ENCODE measurements at regions not wholly inside any gene's neighbourhood (a gene's known extent, or its start where the extent isn't known, plus 50 kb on each side); places are given as distances from the start of the nearest gene placed in this dataset.
A peak's percentile ranks its signal among the peaks of the same experiment; 100 is the strongest.

DNA sequence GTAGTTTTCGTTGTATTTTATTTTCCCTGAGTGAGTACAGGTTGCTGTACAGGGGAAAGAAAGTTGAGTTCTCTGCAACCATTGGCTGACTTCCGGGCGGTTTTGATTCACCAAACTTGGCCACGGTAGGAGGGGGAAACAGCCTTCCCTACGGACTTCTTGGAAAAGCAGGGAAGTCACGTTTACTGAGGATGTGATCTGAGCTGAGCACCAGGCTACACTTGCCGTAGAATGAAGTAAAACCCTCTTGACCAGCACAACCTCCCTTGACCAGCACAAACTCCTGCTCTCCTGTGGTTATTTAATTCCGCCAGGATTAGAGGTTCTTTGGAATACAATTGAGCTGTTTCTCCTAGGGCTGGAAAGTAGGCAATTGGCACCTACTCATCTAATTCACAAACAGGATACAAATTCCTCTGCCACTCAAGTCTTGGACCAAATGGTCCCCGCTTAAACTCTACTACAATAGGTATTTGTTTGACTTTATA, 242.0 kb upstream of the RBFOX1 start:
- TF ChIP-seq, protein P1, sequence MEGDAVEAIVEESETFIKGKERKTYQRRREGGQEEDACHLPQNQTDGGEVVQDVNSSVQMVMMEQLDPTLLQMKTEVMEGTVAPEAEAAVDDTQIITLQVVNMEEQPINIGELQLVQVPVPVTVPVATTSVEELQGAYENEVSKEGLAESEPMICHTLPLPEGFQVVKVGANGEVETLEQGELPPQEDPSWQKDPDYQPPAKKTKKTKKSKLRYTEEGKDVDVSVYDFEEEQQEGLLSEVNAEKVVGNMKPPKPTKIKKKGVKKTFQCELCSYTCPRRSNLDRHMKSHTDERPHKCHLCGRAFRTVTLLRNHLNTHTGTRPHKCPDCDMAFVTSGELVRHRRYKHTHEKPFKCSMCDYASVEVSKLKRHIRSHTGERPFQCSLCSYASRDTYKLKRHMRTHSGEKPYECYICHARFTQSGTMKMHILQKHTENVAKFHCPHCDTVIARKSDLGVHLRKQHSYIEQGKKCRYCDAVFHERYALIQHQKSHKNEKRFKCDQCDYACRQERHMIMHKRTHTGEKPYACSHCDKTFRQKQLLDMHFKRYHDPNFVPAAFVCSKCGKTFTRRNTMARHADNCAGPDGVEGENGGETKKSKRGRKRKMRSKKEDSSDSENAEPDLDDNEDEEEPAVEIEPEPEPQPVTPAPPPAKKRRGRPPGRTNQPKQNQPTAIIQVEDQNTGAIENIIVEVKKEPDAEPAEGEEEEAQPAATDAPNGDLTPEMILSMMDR (IDR thresholded peaks at IDR 0.05; ENCODE audit: unreplicated experiment in 3 of 3) = no peak
- peaks cover 22% of the 10 kb centered on the region for H3K27me3 Mint-ChIP-seq (ENCODE audit: low read depth)
- no peak overlapping the region for H3K4me3 Mint-ChIP-seq
- no peaks in the 10 kb centered on the region for H3K9me3 Mint-ChIP-seq
- peaks cover 31% of the 10 kb centered on the region for H3K4me1 Mint-ChIP-seq
- H3K36me3 Mint-ChIP-seq (ENCODE audit: low read depth) = no peaks in the 10 kb centered on the region
- no peak overlapping the region for H3K27ac Mint-ChIP-seq

GRCh38 chr16:7089751-7090150, 242.9 kb upstream of the RBFOX1 start:
- H3K4me1 Mint-ChIP-seq = peaks cover 31% of the 10 kb centered on the region
- H3K9me3 Mint-ChIP-seq = no peaks in the 10 kb centered on the region
- TF ChIP-seq, protein P1 (IDR thresholded peaks at IDR 0.05; ENCODE audit: unreplicated experiment in 3 of 3) = no peak
- H3K27ac Mint-ChIP-seq = no peak overlapping the region
- no peaks in the 10 kb centered on the region for H3K36me3 Mint-ChIP-seq (ENCODE audit: low read depth)
- H3K27me3 Mint-ChIP-seq (ENCODE audit: low read depth) = peaks cover 22% of the 10 kb centered on the region
- H3K4me3 Mint-ChIP-seq = no peak overlapping the region

DNA sequence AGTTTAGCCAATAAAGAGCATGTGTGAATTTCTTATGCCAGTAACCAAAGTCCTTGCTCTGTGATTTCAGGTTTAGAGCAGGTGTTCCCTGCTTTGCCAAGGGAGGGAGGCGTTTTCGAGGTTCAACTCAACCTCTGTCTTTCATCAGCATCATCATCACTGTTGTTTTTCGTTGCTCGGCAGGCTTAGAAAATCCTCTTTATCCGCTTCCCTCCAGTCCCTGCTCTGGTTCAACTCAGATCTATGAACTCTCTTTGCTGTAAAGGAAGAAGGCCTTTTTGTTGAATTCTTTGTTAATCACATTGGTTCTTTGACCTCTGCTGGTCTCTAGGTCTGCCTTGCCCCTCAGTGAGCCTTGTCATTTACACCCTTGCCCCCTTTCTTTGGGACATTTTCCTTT, 243.9 kb upstream of the RBFOX1 start:
- H3K4me1 Mint-ChIP-seq = peaks cover 31% of the 10 kb centered on the region
- peak overlapping the region in 2 of 3 experiments; percentile 11 to 36 for H3K4me3 Mint-ChIP-seq
- H3K36me3 Mint-ChIP-seq (ENCODE audit: low read depth) = no peaks in the 10 kb centered on the region
- no peaks in the 10 kb centered on the region for H3K9me3 Mint-ChIP-seq
- TF ChIP-seq, protein P1 (IDR thresholded peaks at IDR 0.05; ENCODE audit: unreplicated experiment in 3 of 3) = no peak
- peaks cover 22% of the 10 kb centered on the region for H3K27me3 Mint-ChIP-seq (ENCODE audit: low read depth)
- H3K27ac Mint-ChIP-seq = no peak overlapping the region

DNA sequence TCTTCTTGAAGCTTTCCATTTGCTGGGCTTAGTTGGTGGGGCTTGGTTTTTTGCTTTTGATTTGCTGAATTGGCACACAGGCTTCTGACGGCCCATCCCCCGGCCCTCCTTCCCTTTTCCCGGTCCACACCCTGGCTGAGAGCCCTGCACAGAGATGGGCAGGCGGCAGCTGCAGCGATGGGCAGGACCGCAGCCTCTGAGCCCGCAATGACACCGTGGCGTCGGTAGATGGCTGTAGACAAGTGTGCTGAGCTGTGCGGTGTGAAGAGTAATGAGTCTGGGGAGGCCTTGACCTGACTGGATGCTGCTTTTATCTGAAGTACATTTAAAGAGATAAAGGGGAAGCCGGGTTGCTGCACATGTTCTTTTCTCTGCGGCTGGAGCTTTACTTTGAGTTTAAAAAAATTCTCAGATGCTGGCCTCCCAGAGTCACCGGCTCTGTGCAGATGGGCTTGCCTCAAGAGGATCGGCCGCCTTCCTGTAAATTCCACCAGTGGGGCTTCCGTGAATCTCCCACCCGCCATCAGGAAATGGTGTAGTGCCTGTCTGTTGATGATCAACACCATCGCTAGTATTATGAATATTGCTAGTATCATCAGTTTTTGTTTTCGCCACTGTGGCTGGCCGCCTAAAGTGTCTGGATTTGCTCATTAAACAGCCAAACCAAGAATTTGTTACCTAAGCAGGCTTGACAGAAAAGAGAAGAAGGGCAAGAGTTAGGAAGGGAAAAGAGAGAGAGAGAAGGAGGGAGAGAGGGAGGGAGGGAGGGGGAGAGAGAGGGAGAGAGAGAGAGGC, 245.6 kb upstream of the RBFOX1 start:
- TF ChIP-seq, protein P1 (IDR thresholded peaks at IDR 0.05; ENCODE audit: unreplicated experiment in 3 of 3) = peak; percentile 50 to 62 (median 61)
- Mint-ChIP-seq H3K4me1 (peaks cover 37% of the 10 kb centered on the region), H3K36me3 (ENCODE audit: low read depth) (no peaks in the 10 kb centered on the region), H3K9me3 (no peaks in the 10 kb centered on the region), H3K27ac (peak overlapping the region in 2 of 3 experiments; percentile 43 to 75), H3K27me3 (ENCODE audit: low read depth) (peaks cover 20% of the 10 kb centered on the region), H3K4me3 (peak overlapping the region in 2 of 3 experiments; percentile 54 to 59)

DNA sequence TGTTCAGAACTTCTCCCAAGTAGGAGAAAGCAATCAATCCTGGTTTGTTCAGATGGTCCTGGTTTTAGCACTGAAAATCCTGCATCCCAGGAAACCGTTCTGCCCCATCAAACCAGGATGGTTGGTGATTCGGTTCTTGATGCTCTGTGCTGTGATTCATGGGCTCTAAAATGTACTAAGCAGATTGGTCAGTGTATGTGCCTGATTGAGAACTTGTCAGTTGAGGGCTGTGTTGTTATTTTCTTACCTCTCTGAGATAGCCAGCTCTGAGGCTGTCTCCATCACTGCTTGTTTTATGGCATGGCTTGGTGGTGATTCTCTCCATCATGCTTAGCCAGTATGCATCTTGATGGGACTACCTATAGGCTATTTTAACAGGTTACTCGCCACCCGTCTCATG, 246.9 kb upstream of the RBFOX1 start:
- no peak overlapping the region for H3K4me3 Mint-ChIP-seq
- H3K36me3 Mint-ChIP-seq (ENCODE audit: low read depth) = no peaks in the 10 kb centered on the region
- H3K4me1 Mint-ChIP-seq = peaks cover 37% of the 10 kb centered on the region
- TF ChIP-seq, protein P1 (IDR thresholded peaks at IDR 0.05; ENCODE audit: unreplicated experiment in 3 of 3) = no peak
- peaks cover 11% of the 10 kb centered on the region for H3K27me3 Mint-ChIP-seq (ENCODE audit: low read depth)
- H3K27ac Mint-ChIP-seq = no peak overlapping the region
- H3K9me3 Mint-ChIP-seq = no peaks in the 10 kb centered on the region

DNA sequence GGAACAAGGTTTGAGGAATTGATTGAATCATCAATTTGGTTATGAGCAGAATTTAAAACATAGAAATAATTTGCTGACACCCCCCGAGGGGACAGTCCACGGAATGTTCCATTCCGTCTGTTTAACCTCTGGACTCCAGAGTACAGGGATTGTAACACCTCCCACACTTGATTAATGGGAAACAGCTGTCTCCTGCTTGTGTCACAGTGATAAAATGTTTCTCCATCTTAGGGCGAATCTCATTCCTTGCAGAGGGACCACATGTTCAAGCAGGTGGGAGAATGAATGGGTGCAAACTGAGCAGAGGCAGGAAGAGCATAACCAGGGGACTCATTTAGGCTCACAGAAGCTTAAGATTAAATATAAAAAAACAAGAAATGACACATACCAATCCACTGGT, 249.5 kb upstream of the RBFOX1 start:
- TF ChIP-seq, protein P1 (IDR thresholded peaks at IDR 0.05; ENCODE audit: unreplicated experiment in 3 of 3) = no peak
- Mint-ChIP-seq H3K27me3 (ENCODE audit: low read depth) (peaks cover 9% of the 10 kb centered on the region), H3K4me3 (no peak overlapping the region), H3K36me3 (ENCODE audit: low read depth) (no peaks in the 10 kb centered on the region), H3K4me1 (peaks cover 19% of the 10 kb centered on the region), H3K27ac (peak overlapping the region in 2 of 3 experiments; percentile 34 to 93), H3K9me3 (no peaks in the 10 kb centered on the region)

All from nephron (organoid).